RPMI8226 (cell line): ENCODE measurements at regions not wholly inside any gene's neighbourhood (a gene's known extent, or its start where the extent isn't known, plus 50 kb on each side); places are given as distances from the start of the nearest gene placed in this dataset.
"Not testable (repeated sequence)": the region's sequence is repeated elsewhere in the genome, so short reads cannot be mapped to it uniquely, and the experiment has no call there.

ENCODE experiments used
- DNase-seq: peaks from one replicate; pipeline ENCODE4 v3.0.0-alpha.2; 2015

DNA sequence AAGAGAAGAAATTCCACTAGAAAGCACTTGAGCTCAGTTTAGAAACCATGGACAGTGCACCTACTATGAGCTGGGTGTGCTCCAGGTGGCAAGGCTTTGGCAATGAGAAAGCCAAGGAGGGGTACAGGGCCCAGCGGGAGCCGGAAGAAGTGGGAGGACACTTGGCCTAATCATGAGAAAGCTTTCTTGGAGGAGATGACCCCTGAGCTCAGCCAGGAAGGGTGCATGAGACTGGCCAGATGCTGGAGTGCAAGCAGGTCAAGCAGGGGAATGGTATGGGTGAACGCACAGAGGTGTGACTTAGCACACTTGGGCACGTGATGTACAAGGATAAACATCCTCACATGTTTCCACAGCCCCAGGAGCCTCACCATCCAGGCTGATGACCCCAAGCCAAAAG is 97.2 kb upstream of the GLI2 start:
- DNase-seq = no peak

DNA sequence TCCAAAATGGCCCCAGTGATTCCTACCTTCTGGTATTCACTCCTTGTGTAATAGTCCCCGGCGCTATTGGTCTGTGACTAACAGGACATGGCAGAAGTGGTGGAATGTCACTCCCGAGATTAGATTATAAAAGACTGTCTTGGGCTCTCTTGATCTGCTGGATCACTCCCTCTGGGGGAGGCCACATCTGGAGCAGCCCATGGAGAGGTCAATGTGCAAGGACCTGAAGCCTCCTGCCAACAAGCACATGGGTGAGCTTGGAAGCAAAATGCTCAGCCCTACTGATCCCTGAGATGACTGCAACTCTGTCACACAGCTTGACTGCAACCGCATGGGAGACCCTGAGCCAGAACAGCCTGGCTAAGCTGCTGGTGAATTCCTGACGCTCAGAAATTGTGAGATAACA is 94.3 kb upstream of the GLI2 start:
- no peak for DNase-seq

DNA sequence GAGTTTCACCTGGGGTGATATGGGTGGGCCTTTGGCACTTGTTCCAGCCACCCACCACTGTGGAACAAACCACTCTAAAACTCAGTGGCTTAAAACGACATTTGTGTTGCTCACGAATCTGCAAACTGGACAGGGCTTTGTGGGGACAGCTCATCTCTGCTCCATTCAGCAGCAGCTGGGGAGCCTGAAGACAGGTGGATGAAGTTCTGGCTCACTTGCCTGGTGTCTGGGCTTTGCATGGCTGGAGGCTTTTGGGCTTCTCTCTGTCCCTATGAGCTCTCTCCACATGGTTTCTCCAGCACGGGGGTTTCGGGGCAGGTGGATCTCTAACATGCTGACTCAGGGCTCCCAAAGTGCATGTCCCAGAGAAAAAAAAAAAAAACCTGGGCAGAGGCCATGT is 93.0 kb upstream of the GLI2 start:
- DNase-seq = peak; percentile 65

DNA sequence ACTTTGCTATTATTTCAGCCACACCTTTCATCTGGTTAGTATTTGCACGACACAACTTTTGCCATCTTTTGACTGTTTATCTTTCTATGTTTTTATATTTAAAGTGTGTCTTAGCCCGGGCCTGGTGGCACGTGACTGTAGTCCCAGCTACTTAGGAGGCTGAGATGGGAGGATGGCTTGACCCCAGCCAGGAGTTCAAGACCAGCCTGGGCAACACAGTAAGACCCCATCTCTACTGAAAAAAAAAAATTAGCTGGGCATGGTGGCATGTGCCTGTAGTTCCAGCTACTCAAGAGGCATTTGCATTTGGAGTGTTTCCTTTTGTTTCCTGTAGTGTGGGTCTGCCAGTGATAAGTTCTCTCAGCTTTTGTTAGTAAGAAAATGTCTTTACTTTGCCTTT is 88.7 kb upstream of the GLI2 start:
- DNase-seq = no peak

DNA sequence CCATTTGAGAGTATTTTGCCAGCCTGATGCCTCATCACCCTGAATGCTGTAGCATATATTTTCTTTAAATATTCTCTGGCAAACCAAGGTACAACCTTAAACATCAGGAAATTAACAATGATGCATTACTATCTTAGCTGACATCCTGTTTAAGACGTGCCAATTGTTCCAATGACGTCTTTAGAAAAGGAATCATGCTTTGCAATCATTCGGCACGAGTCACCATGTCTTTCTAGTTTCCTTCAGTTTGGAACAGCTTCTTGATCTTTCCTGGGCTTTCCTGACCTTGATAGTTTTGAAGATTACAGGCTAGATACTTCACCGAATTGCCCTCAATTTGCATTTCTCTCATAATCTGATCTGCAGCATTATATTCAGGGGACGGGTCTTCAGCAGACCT is 88.2 kb upstream of the GLI2 start:
- no peak for DNase-seq

DNA sequence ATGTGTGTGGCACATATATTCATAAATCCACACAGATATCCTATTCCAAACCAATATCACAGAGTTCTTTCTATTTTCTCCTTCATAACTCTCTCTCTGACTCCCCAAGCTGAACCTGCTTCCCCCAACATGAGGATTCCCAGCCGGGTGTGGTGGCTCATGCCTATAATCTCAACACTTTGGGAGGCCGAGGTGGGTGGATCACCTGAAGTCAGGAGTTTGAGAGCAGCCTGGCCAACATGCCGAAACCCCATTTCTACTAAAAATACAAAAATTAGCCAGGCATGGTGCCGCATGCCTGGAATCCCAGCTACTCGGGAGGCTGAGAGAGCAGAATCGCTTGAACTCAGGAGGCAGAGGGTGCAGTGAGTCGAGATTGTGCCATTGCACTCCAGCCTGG is 86.3 kb upstream of the GLI2 start:
- not testable (repeated sequence) for DNase-seq

DNA sequence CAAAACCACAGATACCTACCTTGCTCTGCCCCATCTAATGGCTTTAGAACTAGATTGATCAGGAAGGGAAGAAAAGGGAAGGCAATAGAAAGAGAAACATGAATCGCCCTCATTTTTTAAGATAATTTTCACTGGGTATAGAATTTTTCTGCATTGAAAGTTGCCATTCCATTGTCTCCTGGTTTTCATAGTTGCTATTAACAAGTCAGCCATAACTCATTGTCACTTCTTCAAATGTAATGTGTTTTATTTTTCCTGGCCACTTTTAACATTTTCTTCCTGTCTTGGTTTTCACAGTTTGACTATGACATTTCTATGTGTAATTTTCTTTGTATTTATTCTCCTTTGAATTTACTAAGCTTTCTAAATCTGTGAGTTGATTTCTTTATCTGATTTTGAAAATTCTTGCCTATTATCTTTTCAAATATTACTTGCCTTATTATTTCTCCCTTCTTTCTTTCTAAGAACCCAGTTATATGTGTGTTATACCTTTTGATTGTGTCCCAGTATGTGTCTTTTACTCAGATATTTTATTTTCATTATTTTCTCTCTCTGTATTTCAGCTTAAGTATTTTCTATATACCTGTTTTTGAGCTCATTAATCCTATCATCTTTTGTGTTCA is 85.5 kb upstream of the GLI2 start:
- no peak for DNase-seq

DNA sequence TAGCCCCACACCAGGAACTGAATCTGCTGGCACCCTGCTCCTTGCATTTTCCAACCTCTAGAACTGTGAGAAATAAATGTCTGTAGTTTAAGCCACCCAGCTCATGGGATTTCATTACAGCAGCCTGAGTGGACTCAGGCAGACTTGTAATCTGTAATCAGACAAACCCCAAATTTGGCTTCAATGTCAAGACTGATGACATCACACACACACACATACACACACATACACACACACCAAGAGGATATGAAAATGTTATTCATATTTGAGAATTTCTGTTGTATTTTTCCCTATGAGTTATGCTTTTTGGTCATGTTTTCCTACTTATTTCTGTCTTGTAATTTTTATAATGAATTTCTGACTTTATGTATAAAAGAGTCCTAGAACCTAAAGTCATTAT is 83.8 kb upstream of the GLI2 start:
- no peak for DNase-seq

DNA sequence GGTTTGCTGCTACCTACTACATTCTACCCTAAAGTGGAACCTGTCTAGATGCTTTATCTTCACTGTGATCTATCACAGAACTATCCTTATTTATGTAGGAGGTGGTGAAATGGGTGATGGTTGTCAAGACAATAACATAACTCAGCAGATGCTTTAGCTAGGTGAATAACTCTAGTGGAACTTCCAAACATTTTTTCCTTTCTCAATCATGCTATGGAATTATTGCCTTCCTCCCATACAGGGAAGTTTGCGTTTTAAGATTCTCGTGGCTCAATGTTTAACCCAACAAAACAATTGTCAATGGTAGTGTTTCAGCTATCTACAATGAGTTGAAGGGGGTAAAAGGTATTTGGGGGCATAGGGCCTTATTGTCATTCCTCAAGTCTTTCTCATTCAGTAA is 82.6 kb upstream of the GLI2 start:
- no peak for DNase-seq

DNA sequence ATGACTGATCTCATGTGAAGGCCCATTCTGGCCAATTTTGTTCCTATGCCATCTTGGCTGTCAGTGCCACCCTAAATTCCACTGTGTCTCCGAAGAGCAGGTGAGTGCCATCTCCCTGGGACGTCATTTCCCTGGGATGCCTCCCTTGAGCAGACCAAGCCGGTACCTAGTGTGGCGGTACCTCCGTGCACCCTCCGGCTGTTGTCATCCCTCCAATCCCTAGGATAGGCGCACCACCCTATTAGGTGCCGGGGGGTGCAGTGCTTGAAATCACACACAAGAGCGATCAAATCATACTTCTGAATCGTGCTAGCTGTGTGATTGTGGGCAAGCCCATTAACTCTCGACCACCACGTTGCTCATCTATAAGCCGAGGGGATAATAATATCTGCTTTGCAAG is 81.8 kb upstream of the GLI2 start:
- DNase-seq = no peak

DNA sequence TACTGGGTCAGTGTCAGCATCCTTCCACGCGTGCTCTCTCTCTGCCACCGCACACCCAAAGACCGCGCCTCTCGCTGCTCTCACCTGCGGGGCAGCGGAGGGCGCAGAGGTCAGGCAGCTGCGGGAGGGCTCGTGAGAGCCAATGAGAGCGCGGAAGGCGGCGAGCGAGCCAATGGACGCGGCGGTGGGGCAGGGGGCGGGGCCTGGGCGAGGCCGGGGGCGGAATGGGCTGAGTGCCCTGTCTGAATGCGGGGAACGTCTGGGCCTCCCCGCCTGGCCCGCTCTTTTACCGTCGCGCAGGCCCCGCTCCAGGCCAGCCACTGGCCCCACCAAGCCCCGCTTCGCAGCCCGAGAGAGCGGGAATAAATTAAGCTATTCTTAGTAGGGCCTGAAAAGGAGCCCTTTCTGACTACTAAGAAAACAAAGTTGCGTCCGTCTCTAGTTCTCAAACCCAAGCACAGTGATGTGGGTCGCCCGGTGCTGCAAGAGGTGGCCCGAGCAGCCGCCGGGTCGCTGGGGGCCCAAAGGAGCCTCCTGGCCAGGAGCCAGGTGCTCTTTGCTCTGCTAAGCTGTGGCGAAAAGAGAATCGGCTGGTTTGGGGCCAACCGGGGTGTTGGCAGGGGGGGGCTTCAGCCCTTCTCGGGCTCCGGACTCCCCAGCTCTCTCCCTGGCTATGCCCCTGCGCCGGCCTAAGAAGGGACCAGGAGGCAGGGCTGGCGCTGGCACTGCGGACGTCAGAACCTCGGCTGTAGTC is 81.1 kb upstream of the GLI2 start:
- no peak for DNase-seq

DNA sequence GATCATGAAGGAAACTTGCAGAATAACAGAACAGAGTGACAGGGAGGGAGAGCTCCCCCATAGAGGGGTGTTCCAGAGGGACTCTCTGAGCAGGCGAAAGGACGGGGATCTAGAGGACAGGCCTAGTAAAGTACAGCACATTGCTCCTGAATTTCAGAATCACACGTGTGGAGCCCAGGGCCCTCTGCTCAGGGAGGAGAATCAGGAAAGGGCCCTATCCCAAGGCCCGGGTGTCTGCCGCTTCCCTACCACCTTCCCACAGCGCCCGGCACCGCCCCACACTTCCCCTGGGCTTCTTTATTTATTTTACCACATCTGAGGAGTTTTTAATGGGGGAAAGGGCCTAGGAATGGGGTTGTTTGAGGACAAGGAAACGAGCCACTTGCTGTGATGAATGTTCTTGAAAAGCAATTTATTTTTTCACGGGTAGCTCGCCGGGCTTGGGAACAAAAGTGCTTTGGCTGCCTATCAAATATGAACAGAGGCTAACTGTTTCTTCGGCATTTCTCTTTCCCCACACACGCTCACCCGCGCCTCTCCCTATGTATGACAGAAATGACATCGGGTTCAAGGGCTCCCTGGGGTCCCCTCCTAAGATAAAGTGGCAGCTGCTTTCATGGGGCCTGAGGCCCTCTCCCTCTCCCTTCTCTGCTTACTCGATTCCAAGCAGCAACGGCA is 79.3 kb upstream of the GLI2 start:
- no peak for DNase-seq

DNA sequence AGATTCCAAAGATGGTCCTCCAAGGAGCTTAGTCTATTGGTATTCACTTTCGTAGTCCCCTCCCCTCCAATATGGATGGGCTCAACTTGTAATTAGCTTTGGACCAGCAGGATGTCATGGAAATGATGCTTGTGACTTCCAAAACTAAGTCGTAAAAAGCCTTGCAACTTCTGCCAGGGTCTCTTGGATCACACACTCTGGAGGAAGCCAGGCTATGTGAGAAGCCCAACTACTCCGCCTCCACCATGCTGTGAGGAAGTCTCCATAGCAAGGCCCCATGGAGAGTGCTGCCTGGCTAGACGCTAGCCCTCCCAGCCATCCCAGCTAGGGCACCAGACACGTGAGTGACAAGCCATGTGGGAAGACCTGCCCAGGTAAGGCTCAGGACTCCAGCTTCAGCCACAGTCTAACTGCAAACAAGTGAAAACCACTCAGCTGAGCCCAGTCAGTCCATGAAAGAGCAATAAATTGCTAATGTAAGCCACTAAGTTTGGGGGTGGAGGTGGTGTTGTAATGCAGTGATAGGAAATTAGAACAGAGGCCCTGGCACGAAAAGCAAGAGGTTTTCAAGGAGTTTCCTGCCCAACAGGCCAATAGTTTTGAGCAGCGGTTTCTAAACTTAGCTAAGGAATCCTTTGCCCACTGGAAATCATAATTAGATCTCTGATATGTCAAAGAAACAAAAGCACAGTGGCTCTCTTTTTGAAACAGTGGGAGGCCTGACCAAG is 77.5 kb upstream of the GLI2 start:
- DNase-seq = no peak

DNA sequence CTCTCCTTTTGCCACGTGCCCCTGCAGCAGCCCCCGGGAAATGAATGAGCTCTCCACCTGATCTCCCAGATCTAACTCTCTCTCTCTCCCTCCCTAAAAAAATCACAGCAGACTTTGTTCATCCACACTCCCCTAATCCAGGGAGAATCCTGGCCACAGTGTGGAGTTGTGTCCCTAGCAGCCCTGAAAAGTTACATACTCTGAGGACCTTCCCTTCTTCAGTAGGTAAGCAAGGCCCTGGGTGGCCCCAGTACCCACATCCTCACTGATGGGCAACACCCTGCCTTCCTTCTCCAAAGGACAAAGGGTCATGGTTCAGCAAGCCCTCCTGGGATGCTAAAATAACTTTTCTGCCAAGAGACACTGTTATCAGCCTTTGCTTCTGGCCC is 76.9 kb upstream of the GLI2 start:
- DNase-seq = no peak

DNA sequence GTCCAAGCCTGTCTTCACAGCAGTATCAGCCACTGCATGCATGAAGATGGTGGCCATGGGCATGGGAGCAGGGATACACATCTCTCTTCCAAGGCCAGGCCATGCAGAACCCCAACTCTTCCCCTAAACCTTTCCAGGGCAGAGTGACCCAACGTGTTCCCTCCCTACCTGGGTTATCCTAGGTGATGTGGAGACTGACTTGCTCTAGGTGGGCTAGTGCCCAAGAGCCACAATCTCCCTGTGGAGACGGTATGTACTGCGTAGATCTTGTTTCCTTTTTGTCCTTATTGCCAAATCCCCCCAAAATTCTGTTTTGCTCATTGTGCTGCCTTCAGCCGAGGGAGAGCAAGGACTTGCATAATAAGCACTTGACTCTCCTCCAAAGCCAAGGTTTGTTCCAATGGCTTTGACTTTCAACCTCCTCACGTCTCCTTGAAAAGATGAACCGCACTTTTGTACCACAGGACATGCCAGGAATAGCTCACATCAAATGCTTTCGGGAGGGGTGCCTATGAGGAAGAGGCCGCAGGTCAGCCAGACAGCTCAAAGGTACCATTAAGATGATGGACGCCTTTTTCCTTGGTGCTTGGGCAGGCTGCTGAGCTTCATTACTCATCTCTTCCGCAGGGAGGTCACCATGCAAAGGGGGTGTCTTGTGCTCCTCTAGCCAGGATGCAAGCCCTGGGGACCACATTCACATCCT is 76.2 kb upstream of the GLI2 start:
- DNase-seq = no peak

DNA sequence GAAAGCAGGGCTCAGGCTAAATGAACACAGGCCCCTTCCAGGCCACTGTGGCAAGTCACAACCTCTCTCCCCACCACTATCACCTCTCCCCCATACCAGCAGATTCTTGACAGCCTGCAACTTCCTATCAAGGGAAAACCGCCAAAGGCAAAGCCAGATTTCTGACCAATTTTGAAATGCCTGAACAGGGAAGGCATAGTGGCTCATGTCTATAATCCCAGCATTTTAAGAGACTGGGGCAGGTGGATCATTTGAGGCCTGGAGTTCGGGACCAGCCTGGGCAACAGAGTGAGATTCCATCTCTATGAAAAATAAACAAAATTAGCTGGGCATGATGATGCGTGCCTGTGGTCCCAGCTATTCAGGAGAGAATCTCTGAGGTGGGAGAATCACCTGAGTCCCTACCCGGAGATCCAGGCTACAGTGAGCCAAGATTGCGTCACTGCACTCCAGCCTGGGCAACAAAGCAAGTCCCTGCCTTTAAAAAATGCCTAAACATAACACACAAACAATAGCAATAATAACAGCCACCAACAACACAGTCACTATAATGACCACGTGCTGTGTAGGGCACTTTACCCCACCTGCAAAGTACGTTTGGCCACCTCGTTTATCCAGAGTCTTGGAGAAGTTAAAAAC is 75.5 kb upstream of the GLI2 start:
- no peak for DNase-seq

DNA sequence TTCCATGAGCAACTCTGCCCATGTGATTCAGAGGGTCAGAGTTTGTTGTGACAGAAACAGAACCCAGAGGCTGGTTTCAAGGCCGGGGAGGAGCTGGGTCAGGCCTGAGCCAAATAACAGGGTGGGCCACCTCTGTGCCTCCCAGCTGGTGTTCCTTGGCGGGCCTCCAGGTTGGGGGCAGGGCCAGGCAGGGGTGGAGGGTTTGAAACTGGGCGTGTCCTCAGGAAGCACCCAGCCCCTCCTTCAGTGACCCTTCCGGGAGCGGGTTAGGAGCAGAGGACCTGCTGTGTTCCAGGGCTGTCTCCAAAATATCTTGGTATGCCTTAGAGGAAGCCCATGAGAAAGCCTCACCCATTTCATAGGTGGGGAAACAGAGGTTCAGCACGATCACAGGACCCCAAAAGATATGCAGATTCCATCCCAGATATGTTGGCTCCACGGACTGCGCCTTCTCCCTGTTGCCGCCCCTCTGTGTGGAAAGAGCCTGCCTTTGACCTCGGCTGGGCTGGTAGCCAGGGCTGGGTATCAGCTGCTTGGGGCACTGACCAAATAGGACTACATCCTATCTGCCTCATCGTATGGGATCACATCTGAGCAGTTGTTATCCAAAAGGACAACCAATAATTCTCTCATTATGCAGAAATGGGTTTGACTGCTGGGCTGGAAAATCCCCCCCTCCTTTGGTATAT is 74.8 kb upstream of the GLI2 start:
- DNase-seq = no peak

DNA sequence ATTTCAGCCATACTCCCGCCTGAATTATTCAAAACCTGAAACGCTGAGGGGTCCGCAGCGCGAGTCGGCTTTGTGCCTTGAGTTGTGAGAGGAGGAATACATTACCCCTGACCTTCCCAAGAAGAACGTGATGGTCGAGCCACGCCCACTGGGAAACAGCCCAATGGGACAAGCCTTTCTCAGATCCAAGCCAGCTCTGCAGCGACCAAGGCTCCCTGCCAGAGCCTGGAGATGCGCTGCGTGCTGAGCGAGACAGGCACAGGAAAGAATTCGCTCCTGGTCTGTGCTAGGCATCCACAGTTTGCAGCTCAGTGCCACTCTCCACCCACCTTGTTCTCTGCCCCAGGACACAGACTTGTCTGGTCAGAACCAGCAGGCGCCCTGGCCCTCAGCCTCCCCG is 74.1 kb upstream of the GLI2 start:
- DNase-seq = no peak

DNA sequence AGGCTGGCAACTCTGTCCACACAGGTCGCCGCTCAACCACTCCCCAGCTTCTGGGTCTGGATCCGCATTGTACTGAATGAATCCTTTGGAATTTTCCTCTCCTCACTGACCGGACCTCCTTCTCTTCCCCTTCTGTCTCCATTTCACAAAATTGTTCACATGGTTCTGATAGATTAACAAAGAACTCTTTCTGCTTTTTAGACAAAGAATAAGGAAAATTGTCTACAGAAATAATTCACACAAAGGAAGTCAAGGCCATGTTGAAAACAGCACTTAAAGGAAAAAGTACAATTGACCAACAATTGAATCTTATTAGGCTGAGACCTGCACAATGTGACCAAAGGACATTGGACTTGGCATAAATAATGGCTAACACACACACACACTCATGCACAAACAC is 73.6 kb upstream of the GLI2 start:
- DNase-seq = no peak

DNA sequence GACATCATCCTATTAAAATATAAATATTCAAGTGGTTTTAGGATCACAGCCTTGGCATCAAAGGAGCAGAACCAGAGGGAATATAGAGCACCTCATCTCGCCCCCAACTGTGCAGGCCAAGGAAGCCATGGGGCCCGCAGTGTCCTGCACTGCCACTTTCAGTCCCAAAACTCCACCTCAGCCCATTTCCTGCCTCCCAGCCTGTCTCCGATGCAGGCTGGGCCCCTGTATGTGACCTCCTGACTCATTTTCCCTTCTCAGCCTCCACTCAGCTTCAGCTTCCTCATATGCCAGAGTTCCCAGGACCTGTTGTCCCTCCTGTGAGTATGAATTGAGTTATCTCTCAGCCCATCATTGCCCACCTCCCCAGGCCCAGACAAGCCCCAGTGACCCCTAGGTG is 72.9 kb upstream of the GLI2 start:
- DNase-seq = no peak

DNA sequence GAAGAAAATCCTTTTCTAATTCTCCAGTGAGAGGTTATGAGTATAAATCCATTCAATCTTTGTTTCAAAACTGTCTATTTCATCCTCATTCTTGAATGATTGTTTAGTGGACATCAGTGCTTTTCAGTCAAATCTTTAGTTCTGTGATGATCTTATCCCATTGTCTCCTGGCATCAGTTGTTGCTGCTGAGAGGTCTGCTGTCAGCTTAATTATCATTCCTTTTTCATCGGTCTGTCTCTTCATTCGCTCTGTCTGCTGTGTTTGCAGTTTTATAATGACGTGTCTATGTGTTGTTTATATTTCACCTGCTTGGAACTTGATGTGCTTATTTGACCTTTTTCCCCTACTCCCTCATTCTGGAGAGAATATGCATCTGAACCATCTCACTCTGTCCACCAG is 69.2 kb upstream of the GLI2 start:
- no peak for DNase-seq

DNA sequence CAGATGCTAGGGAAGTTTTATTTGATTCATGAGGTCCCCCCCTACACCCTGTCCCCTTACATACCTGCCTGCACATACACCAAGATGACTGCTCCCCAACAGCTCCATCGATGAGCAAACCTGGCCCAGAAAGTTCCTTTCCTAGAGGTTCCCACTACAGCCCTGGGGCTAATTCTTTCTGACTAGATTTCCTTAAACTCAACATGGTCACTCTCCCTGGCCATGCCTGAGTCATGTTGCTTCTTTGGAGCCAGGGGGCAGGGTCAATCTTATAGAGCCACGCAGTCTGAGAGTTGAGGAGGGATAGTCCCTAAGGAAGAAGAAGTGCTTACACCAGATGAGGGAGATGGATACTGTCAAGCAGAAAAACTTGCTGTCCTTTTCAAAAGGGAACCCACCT is 67.7 kb upstream of the GLI2 start:
- DNase-seq = no peak
